ENCODE measurements at regions not wholly inside any gene's neighbourhood (a gene's known extent, or its start where the extent isn't known, plus 50 kb on each side); places are given as distances from the start of the nearest gene placed in this dataset.

- intact Hi-C loops (cut with micrococcal nuclease; ENCODE audit: unreplicated experiment) = no loop called here
- H3K27me3 Mint-ChIP-seq (ENCODE audit: unreplicated experiment) = no peaks in the 10 kb centered on the region
- no peaks in the 10 kb centered on the region for H3K9me3 Mint-ChIP-seq (ENCODE audit: low read depth, unreplicated experiment)
- CTCF ChIA-PET = interaction anchor here (1.0 kb wide), 1 partner anchor 14 kb away, joined by 3 read pairs; no protein-coding TSS in a partner anchor
- no peak for TF ChIP-seq CTCF (IDR thresholded peaks at IDR 0.05; ENCODE audit: unreplicated experiment)
- DNase-seq = no peak
- no peaks in the 10 kb centered on the region for H3K36me3 Mint-ChIP-seq (ENCODE audit: insufficient read depth, unreplicated experiment)
- no TSS peak for BruUV-seq (replicated peaks)
- H3K27ac Mint-ChIP-seq (ENCODE audit: unreplicated experiment) = no peak overlapping the region
- H3K4me1 Mint-ChIP-seq (ENCODE audit: low read depth, unreplicated experiment) = peaks cover 15% of the 10 kb centered on the region
- no peak overlapping the region for H3K4me3 Mint-ChIP-seq (ENCODE audit: low read depth, unreplicated experiment)
These were observed 167.3 kb upstream of the MOCS2 start for GRCh38 chr5:53276825-53277224.

DNA sequence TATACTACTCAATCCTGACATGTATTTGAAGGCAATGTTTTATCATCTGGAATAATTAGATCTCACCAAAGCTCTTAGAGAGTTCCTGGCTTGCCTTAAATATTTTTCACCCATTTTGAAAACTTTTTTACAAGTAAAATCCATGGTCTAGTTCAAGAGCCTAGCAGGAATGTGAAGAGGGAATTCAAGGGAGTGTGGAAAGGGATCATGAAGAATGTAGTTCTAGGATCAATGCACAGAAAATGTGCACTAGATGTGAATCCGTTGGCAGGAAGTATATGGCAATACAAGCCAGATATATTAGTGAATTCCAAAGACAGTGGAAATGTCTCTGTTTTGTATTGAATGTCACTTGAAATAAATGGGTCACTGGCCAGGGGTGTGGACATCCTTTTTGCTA, 167.9 kb upstream of the MOCS2 start:
- H3K4me1 Mint-ChIP-seq (ENCODE audit: low read depth, unreplicated experiment) = peaks cover 15% of the 10 kb centered on the region
- DNase-seq = no peak
- intact Hi-C loops (cut with micrococcal nuclease; ENCODE audit: unreplicated experiment) = no loop called here
- TF ChIP-seq CTCF (IDR thresholded peaks at IDR 0.05; ENCODE audit: unreplicated experiment) = no peak
- H3K27me3 Mint-ChIP-seq (ENCODE audit: unreplicated experiment) = no peaks in the 10 kb centered on the region
- no peaks in the 10 kb centered on the region for H3K9me3 Mint-ChIP-seq (ENCODE audit: low read depth, unreplicated experiment)
- no peaks in the 10 kb centered on the region for H3K36me3 Mint-ChIP-seq (ENCODE audit: insufficient read depth, unreplicated experiment)
- CTCF ChIA-PET = no interaction called here
- H3K4me3 Mint-ChIP-seq (ENCODE audit: low read depth, unreplicated experiment) = no peak overlapping the region
- no peak overlapping the region for H3K27ac Mint-ChIP-seq (ENCODE audit: unreplicated experiment)
- BruUV-seq (replicated peaks) = no TSS peak

- intact Hi-C loops (cut with micrococcal nuclease; ENCODE audit: unreplicated experiment) = no loop called here
- no peaks in the 10 kb centered on the region for H3K36me3 Mint-ChIP-seq (ENCODE audit: insufficient read depth, unreplicated experiment)
- BruUV-seq (replicated peaks) = no TSS peak
- no peaks in the 10 kb centered on the region for H3K4me1 Mint-ChIP-seq (ENCODE audit: low read depth, unreplicated experiment)
- TF ChIP-seq CTCF (IDR thresholded peaks at IDR 0.05; ENCODE audit: unreplicated experiment) = no peak
- no peak overlapping the region for H3K27ac Mint-ChIP-seq (ENCODE audit: unreplicated experiment)
- DNase-seq = no peak
- peaks cover 5% of the 10 kb centered on the region for H3K9me3 Mint-ChIP-seq (ENCODE audit: low read depth, unreplicated experiment)
- no peak overlapping the region for H3K4me3 Mint-ChIP-seq (ENCODE audit: low read depth, unreplicated experiment)
- CTCF ChIA-PET = no interaction called here
- H3K27me3 Mint-ChIP-seq (ENCODE audit: unreplicated experiment) = no peaks in the 10 kb centered on the region
These were observed 178.0 kb upstream of the MOCS2 start for GRCh38 chr5:53287573-53287972.

GRCh38 chr5:53288511-53288910, 179.0 kb upstream of the MOCS2 start:
- Mint-ChIP-seq H3K9me3 (ENCODE audit: low read depth, unreplicated experiment) (peaks cover 5% of the 10 kb centered on the region), H3K4me1 (ENCODE audit: low read depth, unreplicated experiment) (no peaks in the 10 kb centered on the region), H3K27ac (ENCODE audit: unreplicated experiment) (no peak overlapping the region), H3K36me3 (ENCODE audit: insufficient read depth, unreplicated experiment) (no peaks in the 10 kb centered on the region), H3K4me3 (ENCODE audit: low read depth, unreplicated experiment) (no peak overlapping the region), H3K27me3 (ENCODE audit: unreplicated experiment) (no peaks in the 10 kb centered on the region)
- CTCF ChIA-PET = no interaction called here
- DNase-seq = no peak
- intact Hi-C loops (cut with micrococcal nuclease; ENCODE audit: unreplicated experiment) = no loop called here
- BruUV-seq (replicated peaks) = no TSS peak
- no peak for TF ChIP-seq CTCF (IDR thresholded peaks at IDR 0.05; ENCODE audit: unreplicated experiment)
